H1 (cell line): ENCODE measurements at regions not wholly inside any gene's neighbourhood (a gene's known extent, or its start where the extent isn't known, plus 50 kb on each side); places are given as distances from the start of the nearest gene placed in this dataset.

Source experiments
- CTCF ChIA-PET: fragments of 300-600 bp; sonication (Branson Sonifier 250); formaldehyde crosslinking; loops from one replicate; lab custom pipeline; 2021; ENCODE audit not compliant: partially characterized antibody; lab: Charles Lee
- POLR2A ChIA-PET: fragments of 300-600 bp; sonication (Branson Sonifier 250); formaldehyde crosslinking; loops from one replicate; lab custom pipeline; 2021; ENCODE audit warnings: inconsistent platforms; ENCODE audit not compliant: partially characterized antibody; lab: Charles Lee
- DNase-seq, 2 experiments: peaks; one replicate each; pipeline versions ENCODE4 v3.0.0 to v3.0.0-alpha.2; 2010 to 2022; ENCODE audit warnings: low spot score in 2 of 2, low read depth in 1 of 2, mixed read lengths in 1 of 2
- FAIRE-seq: peaks from 2 replicates; lab custom pipeline; 2011; peaks lifted over from hg19 to GRCh38; lab: Jason Lieb, UNC
- H2AFZ ChIP-seq: 2 replicates; pipeline ENCODE4 v1.8.1; 2012; ENCODE audit warnings: low read length, inconsistent platforms
- H2AK5ac ChIP-seq: 2 replicates; pipeline ENCODE4 v1.6.1; 2013; ENCODE audit warnings: low read depth, low read length
- H2BK120ac ChIP-seq: replicated peaks from 2 replicates; pipeline ENCODE3; 2013; ENCODE audit warnings: low read depth, low read length, inconsistent platforms
- H2BK12ac ChIP-seq: 2 replicates; pipeline ENCODE4 v1.6.1; 2013; ENCODE audit warnings: low read depth, low read length
- H2BK15ac ChIP-seq: 2 replicates; pipeline ENCODE4 v1.6.1; 2013; ENCODE audit warnings: low read length
- H2BK20ac ChIP-seq: 2 replicates; pipeline ENCODE4 v1.6.1; 2013; ENCODE audit warnings: low read length
- H2BK5ac ChIP-seq: 2 replicates; pipeline ENCODE4 v1.6.1; 2013; ENCODE audit warnings: low read depth, low read length
- H3K14ac ChIP-seq: 2 replicates; pipeline ENCODE4 v1.6.1; 2013; ENCODE audit warnings: inconsistent platforms; ENCODE audit not compliant: insufficient read length
- H3K18ac ChIP-seq: 2 replicates; pipeline ENCODE4 v1.6.1; 2013; ENCODE audit warnings: low read length; ENCODE audit errors: extremely low read depth
- H3K23ac ChIP-seq: 2 replicates; pipeline ENCODE4 v1.6.1; 2013; ENCODE audit warnings: inconsistent platforms; ENCODE audit not compliant: insufficient read length
- H3K23me2 ChIP-seq: 2 replicates; pipeline ENCODE4 v1.6.1; 2013; ENCODE audit warnings: low read depth, low read length
- H3K27ac ChIP-seq: 2 replicates; pipeline ENCODE4 v1.6.1; 2011; ENCODE audit warnings: low read depth, low read length, inconsistent platforms
- H3K27me3 ChIP-seq, 4 experiments: replicated peaks in 1 of 4; 1 replicate in 1 of 4; 2 replicates in 3 of 4; pipeline versions ENCODE4 v1.6.1 to v1.8.1; 2011 to 2013; ENCODE audit warnings: low read length in 3 of 4, mild to moderate bottlenecking in 3 of 4, inconsistent platforms in 2 of 4, mixed read lengths in 2 of 4, moderate library complexity in 1 of 4; ENCODE audit not compliant: control insufficient read depth in 3 of 4, insufficient read depth in 3 of 4; ENCODE audit errors: extremely low read depth in 1 of 4
- H3K36me3 ChIP-seq, 4 experiments: 2 replicates each; pipeline versions ENCODE4 v1.6.1 to v1.8.1; 2011 to 2013; ENCODE audit warnings: mild to moderate bottlenecking in 4 of 4, low read length in 3 of 4, moderate library complexity in 2 of 4, control low read depth in 1 of 4, inconsistent platforms in 1 of 4; ENCODE audit not compliant: insufficient read depth in 4 of 4, control insufficient read depth in 2 of 4
- H3K4ac ChIP-seq: replicated peaks from 2 replicates; pipeline ENCODE3; 2013; ENCODE audit warnings: low read length, low read depth, mixed read lengths, inconsistent platforms; ENCODE audit not compliant: insufficient read length
- H3K4me1 ChIP-seq, 4 experiments: replicated peaks in 1 of 4; 1 replicate in 1 of 4; 2 replicates in 3 of 4; pipeline versions ENCODE4 v1.6.1 to v1.8.1; 2011 to 2013; ENCODE audit warnings: low read length in 3 of 4, inconsistent platforms in 2 of 4, mixed read lengths in 1 of 4; ENCODE audit not compliant: insufficient read depth in 4 of 4, control insufficient read depth in 3 of 4
- H3K4me2 ChIP-seq, 2 experiments: 2 replicates each; pipeline versions ENCODE4 v1.6.1 to v1.8.1; 2011 to 2013; ENCODE audit warnings: low read depth in 2 of 2, low read length in 2 of 2, control low read depth in 1 of 2, inconsistent platforms in 1 of 2, mild to moderate bottlenecking in 1 of 2; ENCODE audit not compliant: insufficient read depth in 1 of 2
- H3K4me3 ChIP-seq, 4 experiments: fragments of 200-600, 300-600 bp in 1 of 4; sonication (generic), shearing (Covaris generic), sonication (Bioruptor Twin) in 1 of 4; 2 replicates each; pipeline versions ENCODE4 v1.5.1 to v1.8.1; 2011 to 2016; ENCODE audit warnings: low read length in 4 of 4, low read depth in 3 of 4, control low read depth in 2 of 4, inconsistent platforms in 2 of 4, mild to moderate bottlenecking in 2 of 4, mixed read lengths in 1 of 4, moderate library complexity in 1 of 4; ENCODE audit not compliant: insufficient read depth in 2 of 4; ENCODE audit errors: extremely low read depth in 1 of 4
- H3K56ac ChIP-seq: replicated peaks from 2 replicates; pipeline ENCODE3; 2013; ENCODE audit warnings: low read depth, mild to moderate bottlenecking, mixed read lengths, low read length, inconsistent platforms; ENCODE audit not compliant: insufficient read length
- H3K79me1 ChIP-seq: 2 replicates; pipeline ENCODE4 v1.6.1; 2013; ENCODE audit warnings: low read depth, low read length, control low read depth
- H3K79me2 ChIP-seq, 2 experiments: 2 replicates each; pipeline versions ENCODE4 v1.6.1 to v1.8.1; 2012 to 2013; ENCODE audit warnings: low read length in 2 of 2, mild to moderate bottlenecking in 2 of 2, inconsistent platforms in 1 of 2; ENCODE audit not compliant: insufficient read depth in 2 of 2, control insufficient read depth in 1 of 2
- H3K9ac ChIP-seq, 4 experiments: replicated peaks in 1 of 4; 1 replicate in 1 of 4; 2 replicates in 3 of 4; pipeline versions ENCODE4 v1.6.1 to v1.8.1; 2011 to 2013; ENCODE audit warnings: low read depth in 3 of 4, low read length in 3 of 4, control low read depth in 2 of 4, mild to moderate bottlenecking in 2 of 4, moderate library complexity in 2 of 4, inconsistent platforms in 1 of 4; ENCODE audit errors: extremely low read depth in 1 of 4
- H3K9me3 ChIP-seq, 2 experiments: 2 replicates each; pipeline versions ENCODE4 v1.6.1 to v1.8.1; 2012 to 2013; ENCODE audit warnings: mild to moderate bottlenecking in 2 of 2, moderate library complexity in 2 of 2, control low read depth in 1 of 2, inconsistent platforms in 1 of 2, low read depth in 1 of 2, low read length in 1 of 2, mixed read lengths in 1 of 2; ENCODE audit not compliant: insufficient read depth in 2 of 2
- H4K20me1 ChIP-seq, 2 experiments: replicated peaks in 1 of 2; 2 replicates each; pipeline versions ENCODE3 to v1.8.1; 2011 to 2013; ENCODE audit warnings: inconsistent platforms in 2 of 2, low read length in 2 of 2, mild to moderate bottlenecking in 1 of 2; ENCODE audit not compliant: insufficient read depth in 2 of 2, control insufficient read depth in 1 of 2
- H4K5ac ChIP-seq: 2 replicates; pipeline ENCODE4 v1.6.1; 2013; ENCODE audit warnings: low read length, low read depth, mixed read lengths, inconsistent platforms; ENCODE audit not compliant: insufficient read length
- H4K8ac ChIP-seq: 2 replicates; pipeline ENCODE4 v1.8.0; 2013; ENCODE audit warnings: mild to moderate bottlenecking, moderate library complexity, low read length, inconsistent platforms; ENCODE audit not compliant: insufficient read depth; ENCODE audit errors: extremely low read depth
- H4K91ac ChIP-seq: replicated peaks from 2 replicates; pipeline ENCODE3; 2013; ENCODE audit warnings: low read length, mixed read lengths, inconsistent platforms; ENCODE audit not compliant: insufficient read length
- BCL11A ChIP-seq, 2 experiments: IDR thresholded peaks; one replicate each; pipeline ENCODE4 v1.6.1; 2011; ENCODE audit warnings: low read depth in 2 of 2, low read length in 2 of 2, mild to moderate bottlenecking in 2 of 2
- HDAC2 ChIP-seq, 2 experiments: fragments of 300-600 bp in 1 of 2; sonication (generic) in 1 of 2; IDR thresholded peaks; 2 replicates each; pipeline ENCODE4 v1.6.1; 2011 to 2012; ENCODE audit warnings: low read depth in 2 of 2, low read length in 2 of 2, mild to moderate bottlenecking in 2 of 2, moderate library complexity in 2 of 2, borderline replicate concordance in 1 of 2, inconsistent platforms in 1 of 2
- KDM1A ChIP-seq: fragments of 200-600, 300-600 bp; sonication (generic); IDR thresholded peaks from 2 replicates; pipeline ENCODE4 v1.7.1; 2016; ENCODE audit warnings: mild to moderate bottlenecking, low read length, borderline replicate concordance
- NRF1 ChIP-seq: IDR thresholded peaks from 2 replicates; pipeline ENCODE4 v1.6.1; 2011; ENCODE audit warnings: mild to moderate bottlenecking, low read depth, low read length, improper control_type of control experiment
- POLR2AphosphoS5 ChIP-seq: IDR thresholded peaks from 2 replicates; pipeline ENCODE4 v1.6.1; 2011; ENCODE audit warnings: low read depth, low read length
- POU5F1 ChIP-seq: IDR thresholded peaks from 2 replicates; pipeline ENCODE4 v1.6.1; 2011; ENCODE audit warnings: low read depth, mild to moderate bottlenecking, low read length, moderate library complexity
- RNF2 ChIP-seq: fragments of 200-900, 300-1000 bp; sonication (generic); IDR thresholded peaks from 2 replicates; pipeline ENCODE4 v1.7.1; 2016; ENCODE audit warnings: borderline replicate concordance, low read depth, mild to moderate bottlenecking, antibody characterized with exemption, low read length; ENCODE audit not compliant: poor library complexity, severe bottlenecking; ENCODE audit errors: missing control alignments
- SIX5 ChIP-seq: IDR thresholded peaks from 2 replicates; pipeline ENCODE4 v1.6.1; 2011; ENCODE audit warnings: mild to moderate bottlenecking, low read depth, low read length
- SUZ12 ChIP-seq: fragments of 200-600 bp; sonication (generic); IDR thresholded peaks from 2 replicates; pipeline ENCODE4 v1.6.1; 2012; ENCODE audit warnings: mild to moderate bottlenecking, inconsistent platforms, low read length, moderate library complexity, mixed read lengths
- TAF1 ChIP-seq: IDR thresholded peaks from 2 replicates; pipeline ENCODE4 v1.6.1; 2011; ENCODE audit warnings: mild to moderate bottlenecking, low read depth, low read length
- TBP ChIP-seq: IDR thresholded peaks from 2 replicates; pipeline ENCODE4 v1.6.1; 2011; ENCODE audit warnings: low read depth, low read length, improper control_type of control experiment
- TEAD4 ChIP-seq: IDR thresholded peaks from 2 replicates; pipeline ENCODE4 v1.6.1; 2012; ENCODE audit warnings: low read depth, low read length, inconsistent platforms, mixed read lengths
- YY1 ChIP-seq: IDR thresholded peaks from 2 replicates; pipeline ENCODE4 v1.6.1; 2011; ENCODE audit warnings: low read depth, mild to moderate bottlenecking, low read length
- WGBS, 2 experiments: shearing (Covaris generic) in 1 of 2; methylation state at CpG; one replicate each; pipeline versions ENCODE4 v1.1.6 to v1.1.7; 2013 to 2015; ENCODE audit warnings: low lambda C conversion rate in 2 of 2, mixed read lengths in 2 of 2, inconsistent platforms in 1 of 2, low coverage in 1 of 2, missing lambda C conversion rate in 1 of 2; ENCODE audit not compliant: insufficient replicate concordance in 2 of 2, insufficient coverage in 1 of 2, insufficient read length in 1 of 2; ENCODE audit errors: extremely low coverage in 1 of 2, missing lambda C conversion rate in 1 of 2; 5-methylcytosine and 5-hydroxymethylcytosine counted together
- TF ChIP-seq, protein P1 (sequence below): IDR thresholded peaks from 2 replicates; pipeline ENCODE4 v1.6.1; 2011; ENCODE audit warnings: low read depth, mild to moderate bottlenecking, low read length; ENCODE audit not compliant: insufficient read depth

DNA sequence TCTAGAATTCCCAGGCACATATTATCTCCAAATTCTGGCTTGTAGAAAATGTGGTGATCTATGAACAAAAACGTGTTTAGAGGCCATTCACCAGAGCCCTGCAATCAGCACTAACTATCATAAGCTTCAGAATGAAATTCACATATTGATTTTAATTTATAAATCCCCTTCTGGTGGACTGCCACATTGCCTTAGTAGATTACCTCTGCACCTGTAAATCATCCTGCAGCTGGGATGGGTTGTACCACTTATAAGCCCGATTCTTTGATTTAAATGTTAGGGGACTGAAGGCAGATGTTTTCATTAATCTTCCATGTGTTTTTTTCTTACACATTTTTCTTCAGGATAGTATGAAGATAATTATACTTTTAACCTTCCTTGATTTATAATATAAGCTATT is 140.7 kb upstream of the PTPRD start:
- 81% methylated on average over 2 of the region's 2 CpGs; no CpG with 5 or more reads in 1 of the 2 experiments for WGBS, 2 experiments
- H4K5ac ChIP-seq: no peak overlapping the region
- no peak for TF ChIP-seq TAF1
- TF ChIP-seq TEAD4: no peak
- TF ChIP-seq HDAC2 (IDR thresholded peaks at IDR 0.05; ENCODE audit: borderline replicate concordance in 1 of 2, low read depth in 2 of 2, low read length in 2 of 2): no peak
- TF ChIP-seq YY1: no peak
- no peak for TF ChIP-seq NRF1
- TF ChIP-seq KDM1A: no peak
- TF ChIP-seq RNF2: no peak
- TF ChIP-seq SIX5: no peak
- TF ChIP-seq SUZ12: no peak
- TF ChIP-seq, protein P1, sequence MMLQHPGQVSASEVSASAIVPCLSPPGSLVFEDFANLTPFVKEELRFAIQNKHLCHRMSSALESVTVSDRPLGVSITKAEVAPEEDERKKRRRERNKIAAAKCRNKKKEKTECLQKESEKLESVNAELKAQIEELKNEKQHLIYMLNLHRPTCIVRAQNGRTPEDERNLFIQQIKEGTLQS: no peak
- TF ChIP-seq POLR2AphosphoS5: no peak
- TF ChIP-seq TBP: no peak
- TF ChIP-seq POU5F1: no peak
- no peak for TF ChIP-seq BCL11A (IDR thresholded peaks at IDR 0.05; ENCODE audit: low read depth in 2 of 2, low read length in 2 of 2)

More for the DNA sequence above, 140.7 kb upstream of the PTPRD start:
- CTCF ChIA-PET: no interaction called here
- no peak overlapping the region for H2AK5ac ChIP-seq
- H3K4me3 ChIP-seq: no peak overlapping the region
- no peak overlapping the region for H3K27ac ChIP-seq
- no peak overlapping the region for H3K4me2 ChIP-seq
- H3K4ac ChIP-seq: no peak overlapping the region
- H3K4me1 ChIP-seq: no peaks in the 10 kb centered on the region
- no peaks in the 10 kb centered on the region for H3K36me3 ChIP-seq
- no peak for DNase-seq
- H3K18ac ChIP-seq: no peak overlapping the region
- FAIRE-seq: no peak
- H3K79me1 ChIP-seq: no peaks in the 10 kb centered on the region
- no peak overlapping the region for H2BK15ac ChIP-seq
- no peaks in the 10 kb centered on the region for H3K9me3 ChIP-seq
- no peak overlapping the region for H2BK120ac ChIP-seq
- no peaks in the 10 kb centered on the region for H4K20me1 ChIP-seq
- no peak overlapping the region for H2BK12ac ChIP-seq
- H2AFZ ChIP-seq: no peak overlapping the region
- no peak overlapping the region for H3K56ac ChIP-seq
- no peak overlapping the region for H3K9ac ChIP-seq
- H4K8ac ChIP-seq: no peak overlapping the region
- POLR2A ChIA-PET: no interaction called here
- no peaks in the 10 kb centered on the region for H3K79me2 ChIP-seq
- no peak overlapping the region for H2BK20ac ChIP-seq
- H3K27me3 ChIP-seq: no peaks in the 10 kb centered on the region
- H4K91ac ChIP-seq: no peak overlapping the region
- no peaks in the 10 kb centered on the region for H3K23me2 ChIP-seq
- H3K14ac ChIP-seq: no peak overlapping the region
- no peak overlapping the region for H3K23ac ChIP-seq
- H2BK5ac ChIP-seq: no peak overlapping the region
